ENCODE measurements at regions not wholly inside any gene's neighbourhood (a gene's known extent, or its start where the extent isn't known, plus 50 kb on each side); places are given as distances from the start of the nearest gene placed in this dataset.

- ATAC-seq: peak; percentile 98
- peak; percentile 4 to 15 for DNase-seq
- H3K27ac Mint-ChIP-seq: no peak overlapping the region
- peaks cover 21% of the 10 kb centered on the region for H3K4me1 Mint-ChIP-seq
- no peaks in the 10 kb centered on the region for H3K9me3 Mint-ChIP-seq
- peaks cover 7% of the 10 kb centered on the region for H3K27me3 Mint-ChIP-seq
- H3K4me3 Mint-ChIP-seq: peak overlapping the region; percentile 53 to 58
These were observed 803.6 kb upstream of the ZEB2 start for GRCh38 chr2:145323512-145323911.

GRCh38 chr2:145321344-145321743, 801.4 kb upstream of the ZEB2 start:
- DNase-seq (no peak), ATAC-seq (no peak)
- no peak overlapping the region for H3K27ac Mint-ChIP-seq
- H3K4me1 Mint-ChIP-seq: peaks cover 21% of the 10 kb centered on the region
- H3K4me3 Mint-ChIP-seq: no peak overlapping the region
- H3K9me3 Mint-ChIP-seq: no peaks in the 10 kb centered on the region
- H3K27me3 Mint-ChIP-seq: peaks cover 7% of the 10 kb centered on the region

GRCh38 chr2:145316496-145316895, 796.6 kb upstream of the ZEB2 start:
- no peak overlapping the region for H3K4me3 Mint-ChIP-seq
- peaks cover 9 to 10% of the 10 kb centered on the region in 2 donors for H3K9me3 Mint-ChIP-seq
- DNase-seq: no peak
- no peaks in the 10 kb centered on the region for H3K4me1 Mint-ChIP-seq
- ATAC-seq: no peak
- H3K27me3 Mint-ChIP-seq: no peaks in the 10 kb centered on the region
- H3K27ac Mint-ChIP-seq: no peak overlapping the region

- H3K4me1 Mint-ChIP-seq: no peaks in the 10 kb centered on the region
These were observed 795.1 kb upstream of the ZEB2 start for GRCh38 chr2:145315053-145315452.

GRCh38 chr2:145314119-145314633, 794.3 kb upstream of the ZEB2 start:
- Mint-ChIP-seq H3K4me3 (no peak overlapping the region), H3K4me1 (no peaks in the 10 kb centered on the region), H3K27ac (no peak overlapping the region), H3K27me3 (peaks cover 7% of the 10 kb centered on the region), H3K9me3 (peaks cover 9 to 16% of the 10 kb centered on the region in 2 donors)
- ATAC-seq: no peak
- DNase-seq: no peak

More at GRCh38 chr2:145315053-145315452, 795.1 kb upstream of the ZEB2 start:
- Mint-ChIP-seq H3K27me3 (peaks cover 7% of the 10 kb centered on the region), H3K4me3 (no peak overlapping the region), H3K27ac (no peak overlapping the region), H3K9me3 (peaks cover 9 to 16% of the 10 kb centered on the region in 2 donors)
- DNase-seq: no peak
- ATAC-seq: no peak

GRCh38 chr2:145305889-145306288, 786.0 kb upstream of the ZEB2 start:
- Mint-ChIP-seq H3K27ac (peak overlapping the region; percentile 14 to 19), H3K4me3 (no peak overlapping the region), H3K9me3 (no peaks in the 10 kb centered on the region), H3K4me1 (no peaks in the 10 kb centered on the region), H3K27me3 (peaks cover 15% of the 10 kb centered on the region)
- ATAC-seq (no peak), DNase-seq (no peak)

- Mint-ChIP-seq H3K27me3 (peaks cover 14% of the 10 kb centered on the region), H3K9me3 (no peaks in the 10 kb centered on the region), H3K27ac (no peak overlapping the region), H3K4me1 (no peaks in the 10 kb centered on the region), H3K4me3 (no peak overlapping the region)
- DNase-seq (no peak), ATAC-seq (no peak)
These were observed 784.6 kb upstream of the ZEB2 start for GRCh38 chr2:145304501-145304900.

GRCh38 chr2:145303536-145303935, 783.6 kb upstream of the ZEB2 start:
- H3K27me3 Mint-ChIP-seq: peaks cover 14% of the 10 kb centered on the region
- ATAC-seq (no peak), DNase-seq (no peak)
- H3K9me3 Mint-ChIP-seq: no peaks in the 10 kb centered on the region
- no peak overlapping the region for H3K27ac Mint-ChIP-seq
- no peaks in the 10 kb centered on the region for H3K4me1 Mint-ChIP-seq
- H3K4me3 Mint-ChIP-seq: no peak overlapping the region

GRCh38 chr2:145302886-145303285, 783.0 kb upstream of the ZEB2 start:
- ATAC-seq: no peak
- no peaks in the 10 kb centered on the region for H3K4me1 Mint-ChIP-seq
- no peaks in the 10 kb centered on the region for H3K9me3 Mint-ChIP-seq
- H3K27me3 Mint-ChIP-seq: peaks cover 14% of the 10 kb centered on the region
- DNase-seq: no peak
- no peak overlapping the region for H3K27ac Mint-ChIP-seq
- no peak overlapping the region for H3K4me3 Mint-ChIP-seq

- DNase-seq (no peak), ATAC-seq (no peak)
- Mint-ChIP-seq H3K4me1 (no peaks in the 10 kb centered on the region), H3K9me3 (no peaks in the 10 kb centered on the region), H3K27me3 (peaks cover 14% of the 10 kb centered on the region), H3K27ac (no peak overlapping the region), H3K4me3 (no peak overlapping the region)
These were observed 782.5 kb upstream of the ZEB2 start for GRCh38 chr2:145302451-145302850.

- no peaks in the 10 kb centered on the region for H3K4me1 Mint-ChIP-seq
- H3K27me3 Mint-ChIP-seq: no peaks in the 10 kb centered on the region
- H3K4me3 Mint-ChIP-seq: no peak overlapping the region
- no peaks in the 10 kb centered on the region for H3K9me3 Mint-ChIP-seq
- no peak for DNase-seq
- ATAC-seq: no peak
- no peak overlapping the region for H3K27ac Mint-ChIP-seq
These were observed 779.4 kb upstream of the ZEB2 start for GRCh38 chr2:145299368-145299767.

GRCh38 chr2:145292166-145292565, 772.2 kb upstream of the ZEB2 start:
- Mint-ChIP-seq H3K27ac (no peak overlapping the region), H3K9me3 (no peaks in the 10 kb centered on the region), H3K4me1 (no peaks in the 10 kb centered on the region), H3K27me3 (peaks cover 12% of the 10 kb centered on the region), H3K4me3 (no peak overlapping the region)
- ATAC-seq (no peak), DNase-seq (no peak)

- no peaks in the 10 kb centered on the region for H3K4me1 Mint-ChIP-seq
- no peaks in the 10 kb centered on the region for H3K9me3 Mint-ChIP-seq
- DNase-seq: no peak
- no peak overlapping the region for H3K4me3 Mint-ChIP-seq
- H3K27me3 Mint-ChIP-seq: peaks cover 22% of the 10 kb centered on the region
- H3K27ac Mint-ChIP-seq: no peak overlapping the region
- ATAC-seq: no peak
These were observed 771.1 kb upstream of the ZEB2 start for GRCh38 chr2:145290986-145291385.

- no peaks in the 10 kb centered on the region for H3K4me1 Mint-ChIP-seq
- peaks cover 29% of the 10 kb centered on the region for H3K27me3 Mint-ChIP-seq
- ATAC-seq (no peak), DNase-seq (no peak)
- H3K9me3 Mint-ChIP-seq: no peaks in the 10 kb centered on the region
- no peak overlapping the region for H3K4me3 Mint-ChIP-seq
- H3K27ac Mint-ChIP-seq: no peak overlapping the region
These were observed 770.0 kb upstream of the ZEB2 start for GRCh38 chr2:145289946-145290345.

GRCh38 chr2:145288650-145289496, 769.0 kb upstream of the ZEB2 start:
- H3K27ac Mint-ChIP-seq: no peak overlapping the region
- H3K27me3 Mint-ChIP-seq: peaks cover 29% of the 10 kb centered on the region
- no peak overlapping the region for H3K4me3 Mint-ChIP-seq
- DNase-seq: no peak
- ATAC-seq: no peak
- H3K4me1 Mint-ChIP-seq: no peaks in the 10 kb centered on the region
- no peaks in the 10 kb centered on the region for H3K9me3 Mint-ChIP-seq

GRCh38 chr2:145287736-145288135, 767.8 kb upstream of the ZEB2 start:
- no peak for DNase-seq
- no peak overlapping the region for H3K27ac Mint-ChIP-seq
- H3K9me3 Mint-ChIP-seq: no peaks in the 10 kb centered on the region
- no peaks in the 10 kb centered on the region for H3K4me1 Mint-ChIP-seq
- no peak overlapping the region for H3K4me3 Mint-ChIP-seq
- ATAC-seq: no peak
- peaks cover 29% of the 10 kb centered on the region for H3K27me3 Mint-ChIP-seq
